ENCODE measurements at regions not wholly inside any gene's neighbourhood (a gene's known extent, or its start where the extent isn't known, plus 50 kb on each side); places are given as distances from the start of the nearest gene placed in this dataset.
"Not testable (repeated sequence)": the region's sequence is repeated elsewhere in the genome, so short reads cannot be mapped to it uniquely, and the experiment has no call there.

DNA sequence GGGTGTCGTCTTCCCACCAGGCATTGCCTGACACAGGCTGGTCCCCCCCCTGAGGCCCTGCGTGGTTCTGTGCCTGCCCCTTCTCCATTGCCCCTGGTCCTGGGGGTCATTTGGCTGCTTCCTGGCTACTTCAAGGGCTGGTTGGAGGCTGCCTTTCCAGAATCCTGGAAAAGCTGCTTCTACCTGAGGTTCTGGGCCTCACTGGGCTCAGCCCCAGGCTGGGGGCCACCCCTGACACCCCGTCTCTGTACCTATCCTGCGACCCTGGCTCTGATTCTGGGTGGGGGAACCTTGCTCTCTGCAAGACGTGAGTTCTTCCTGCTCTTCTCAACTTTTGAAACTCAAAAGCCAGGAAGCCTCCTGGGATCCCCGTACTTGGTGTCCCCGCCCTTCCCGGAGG, 149.3 kb upstream of the PTPN1 start:
- no peak for DNase-seq (ENCODE audit: low read depth)

GRCh38 chr20:50362177-50362576, 148.0 kb upstream of the PTPN1 start:
- DNase-seq (ENCODE audit: low read depth): not testable (repeated sequence)

DNA sequence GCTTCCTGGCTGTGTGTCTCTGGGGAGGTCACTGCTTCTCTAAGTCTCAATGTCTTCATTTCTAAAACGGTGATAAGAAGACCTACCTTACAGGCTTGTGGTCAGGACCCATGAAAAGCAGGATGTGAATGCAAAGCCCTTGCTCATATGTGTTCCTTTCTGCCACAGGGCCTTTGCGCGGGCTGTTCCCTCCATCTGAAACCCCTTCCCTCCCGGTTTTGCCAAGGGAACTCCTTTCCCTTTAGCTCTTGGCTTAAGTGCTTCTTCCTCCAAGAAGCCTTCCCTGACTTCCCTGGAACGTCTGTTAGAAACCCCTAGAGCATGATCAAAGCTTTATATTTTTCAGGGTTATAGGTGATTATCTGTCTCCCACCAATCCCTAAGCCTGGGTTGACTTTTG, 147.2 kb upstream of the PTPN1 start:
- DNase-seq (ENCODE audit: low read depth): no peak

- no peak for DNase-seq (ENCODE audit: low read depth)
Measured at GRCh38 chr20:50363479-50363878, 146.7 kb upstream of the PTPN1 start.

DNA sequence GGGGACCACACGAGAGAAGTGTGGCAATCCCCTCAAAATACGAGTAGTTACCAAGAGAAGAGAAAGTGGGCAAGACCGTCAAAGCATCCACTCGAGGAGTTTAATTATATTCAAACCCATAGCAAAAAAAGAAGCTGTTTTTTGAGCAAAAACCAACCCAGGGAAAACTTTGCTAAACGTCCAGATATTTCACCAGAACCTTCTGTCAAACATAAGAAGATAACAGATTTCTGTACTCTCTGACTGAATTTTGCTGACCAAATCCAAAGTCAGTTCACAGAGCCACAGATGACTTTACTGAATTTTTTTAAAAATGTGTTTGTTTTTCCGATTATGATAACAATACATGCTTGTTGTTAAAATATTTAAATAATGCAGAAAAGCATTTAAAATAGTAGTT, 145.6 kb upstream of the PTPN1 start:
- DNase-seq (ENCODE audit: low read depth): no peak

DNA sequence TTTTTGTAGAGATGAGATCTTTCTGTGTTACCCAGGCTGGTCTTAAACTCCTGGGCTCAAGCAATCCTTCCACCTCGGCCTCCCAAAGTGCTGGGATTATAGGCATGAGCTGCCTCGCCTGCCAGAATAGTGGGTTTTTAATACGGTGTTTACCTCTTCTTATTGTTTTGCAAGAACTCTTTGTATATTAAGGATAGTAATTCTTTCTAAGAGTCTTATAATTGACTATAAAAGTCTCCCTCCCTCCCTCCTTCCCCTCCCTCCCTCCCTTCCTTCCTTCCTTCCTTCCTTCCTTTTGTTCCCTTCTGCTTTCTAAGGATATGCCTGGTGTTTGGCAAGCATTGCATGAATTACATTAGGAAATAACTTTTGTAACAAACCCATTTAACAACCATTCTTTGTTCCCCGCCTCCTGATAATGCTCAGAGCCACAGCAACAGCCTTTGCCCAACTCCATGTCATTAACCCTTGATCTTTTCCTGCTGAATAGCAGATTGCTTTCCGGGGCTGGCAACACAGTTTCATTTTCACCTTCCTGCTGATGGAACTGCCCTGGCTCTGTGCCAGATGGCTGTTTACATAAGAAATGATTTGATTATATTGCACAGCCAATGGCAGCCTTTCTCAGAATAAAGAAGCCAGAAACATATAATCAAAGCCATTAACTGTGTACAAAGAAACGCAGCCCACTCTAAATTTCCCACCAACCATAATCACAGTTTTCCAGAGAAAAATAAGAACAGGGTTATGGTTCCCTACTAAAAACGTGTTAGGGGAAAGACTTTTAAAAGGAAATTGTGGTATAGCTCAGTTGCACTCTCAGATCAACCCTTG, 143.7 kb upstream of the PTPN1 start:
- no peak for DNase-seq (ENCODE audit: low read depth)

GRCh38 chr20:50367104-50367674, 143.0 kb upstream of the PTPN1 start:
- no peak for DNase-seq (ENCODE audit: low read depth)

GRCh38 chr20:50367739-50368375, 142.3 kb upstream of the PTPN1 start:
- no peak for DNase-seq (ENCODE audit: low read depth)

DNA sequence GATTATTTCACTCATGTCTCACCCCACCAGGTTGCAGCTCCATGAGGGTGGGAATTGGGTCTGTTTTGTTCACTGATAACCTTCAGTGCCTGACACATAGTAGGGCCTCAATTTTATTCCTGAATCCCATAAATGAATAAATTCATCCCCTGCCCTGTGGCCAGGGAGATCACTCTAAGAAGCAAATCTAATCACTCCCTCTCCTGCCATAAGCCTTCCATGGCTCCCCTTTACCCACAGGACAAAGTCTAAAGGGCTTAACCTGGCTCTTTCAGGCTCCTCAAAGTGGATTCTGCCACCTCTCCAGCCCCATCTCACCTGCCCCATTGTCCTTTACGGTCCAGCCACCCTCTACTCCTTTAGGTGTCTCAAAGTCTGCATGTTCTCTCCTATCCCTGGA, 141.8 kb upstream of the PTPN1 start:
- no peak for DNase-seq (ENCODE audit: low read depth)

GRCh38 chr20:50368813-50369224, 141.4 kb upstream of the PTPN1 start:
- DNase-seq (ENCODE audit: low read depth): no peak

DNA sequence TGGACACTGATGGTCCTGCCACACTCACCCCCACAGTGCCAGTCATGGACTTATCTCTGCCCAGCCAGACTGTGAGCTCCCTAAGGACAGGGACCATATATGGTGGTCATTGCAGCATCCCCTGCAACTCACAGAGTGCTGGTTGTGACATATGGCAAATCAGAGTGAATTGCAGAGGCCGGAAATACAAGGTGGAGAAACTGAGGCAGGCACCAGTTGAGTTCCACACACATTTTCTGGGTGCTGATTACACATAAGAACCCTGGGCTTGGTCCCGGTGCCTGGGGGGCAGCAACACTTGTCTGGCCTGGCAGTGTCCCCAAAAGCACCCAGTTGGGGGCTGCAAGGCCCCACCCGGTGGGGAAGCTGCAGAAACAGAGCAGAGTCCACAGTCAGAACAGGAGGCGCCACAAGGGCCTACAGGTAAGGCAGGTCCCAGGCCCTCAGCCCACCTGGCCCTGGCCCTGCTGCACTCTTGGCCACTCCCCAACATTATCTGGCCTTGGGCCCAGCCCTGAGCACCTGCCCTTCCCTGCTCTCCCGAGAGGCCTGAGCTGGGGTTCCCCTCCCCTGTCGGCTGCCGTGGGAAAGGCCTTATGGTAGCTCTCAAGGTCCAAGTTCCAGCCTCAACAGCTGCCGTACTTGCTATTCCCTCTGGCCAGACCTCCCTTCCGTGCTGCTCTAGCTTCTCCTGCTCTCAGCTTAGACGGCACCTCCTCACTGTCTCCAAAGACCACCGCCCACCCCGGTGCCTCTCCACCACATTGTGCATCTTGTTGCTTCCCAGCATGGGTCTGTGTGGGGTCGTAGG, 140.8 kb upstream of the PTPN1 start:
- no peak for DNase-seq (ENCODE audit: low read depth)

- DNase-seq (ENCODE audit: low read depth): no peak
Measured at GRCh38 chr20:50370036-50370566, 140.1 kb upstream of the PTPN1 start.

GRCh38 chr20:50371878-50372769, 138.1 kb upstream of the PTPN1 start:
- DNase-seq (ENCODE audit: low read depth): no peak

- DNase-seq (ENCODE audit: low read depth): no peak
Measured at GRCh38 chr20:50372770-50373088, 137.5 kb upstream of the PTPN1 start.

DNA sequence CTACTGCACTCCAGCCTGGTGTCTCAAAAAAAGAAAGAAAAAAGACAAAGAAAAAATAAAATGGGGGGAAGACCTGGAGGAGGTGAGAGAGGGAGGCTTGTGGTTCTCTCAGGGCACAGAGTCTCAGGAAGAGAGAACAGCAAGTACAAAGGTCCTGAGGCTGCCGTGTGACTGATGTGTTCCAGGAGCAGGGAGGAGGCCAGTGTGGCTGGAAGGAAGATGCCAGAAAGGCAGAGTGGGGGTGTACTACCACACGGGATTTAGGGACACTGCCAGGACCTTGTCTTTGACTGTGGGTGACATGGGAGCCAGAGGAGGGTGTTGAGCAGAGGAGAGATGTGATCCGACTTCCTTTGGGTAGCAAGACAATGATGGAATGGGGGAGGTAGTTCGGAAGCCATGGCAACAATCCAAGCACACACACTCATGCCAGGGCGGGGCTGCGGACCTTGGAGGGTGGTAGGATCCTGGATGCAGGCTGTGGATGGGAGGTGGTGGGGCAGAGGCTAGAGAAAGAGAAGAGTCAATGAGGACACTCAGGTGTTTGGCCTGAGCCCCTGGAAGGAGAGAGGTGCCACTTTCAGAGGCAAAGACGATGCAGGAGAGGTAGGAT, 136.4 kb upstream of the PTPN1 start:
- DNase-seq (ENCODE audit: low read depth): no peak

GRCh38 chr20:50374541-50375078, 135.6 kb upstream of the PTPN1 start:
- no peak for DNase-seq (ENCODE audit: low read depth)

- DNase-seq (ENCODE audit: low read depth): no peak
Measured at GRCh38 chr20:50376179-50376887, 133.8 kb upstream of the PTPN1 start.

- DNase-seq (ENCODE audit: low read depth): no peak
Measured at GRCh38 chr20:50376888-50377459, 133.2 kb upstream of the PTPN1 start.

DNA sequence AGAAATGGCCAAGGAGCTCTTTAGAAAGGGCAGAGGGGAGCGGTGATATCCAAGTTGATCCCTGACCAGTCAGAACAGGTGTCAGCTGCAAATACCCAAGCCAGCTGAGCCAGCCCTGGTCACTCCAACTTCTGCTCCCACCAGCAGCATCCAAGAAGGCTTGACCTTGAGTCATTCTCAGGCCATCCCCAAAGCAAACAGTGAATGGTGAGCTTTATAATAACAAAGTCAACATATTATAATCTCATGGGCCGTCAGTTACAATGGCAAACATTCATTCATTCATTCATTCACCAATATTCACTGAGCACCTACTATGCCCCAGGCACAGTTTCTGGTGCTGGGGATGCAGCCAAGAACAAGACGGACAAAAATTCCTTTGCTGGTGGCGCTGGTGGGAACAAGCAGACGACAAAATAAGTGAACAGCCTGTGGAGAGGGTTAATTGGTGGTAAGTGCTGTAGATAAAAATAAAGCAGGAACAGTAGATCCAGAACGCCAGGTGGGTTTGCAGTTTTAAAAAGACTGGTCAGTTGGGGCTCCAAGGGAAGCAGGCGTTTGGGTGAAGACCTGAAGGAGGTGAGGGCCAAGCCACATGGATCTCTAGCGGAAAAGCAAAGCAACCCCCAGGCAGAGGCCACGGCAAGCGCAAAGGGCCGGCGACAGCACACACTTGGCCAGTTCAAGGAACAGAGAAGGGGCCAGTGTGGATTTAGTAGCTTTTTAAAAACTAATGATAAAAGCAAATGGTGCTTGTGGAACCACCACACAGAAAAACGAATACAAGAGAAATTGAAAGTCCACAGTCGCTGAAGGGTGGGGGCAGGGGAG, 131.8 kb upstream of the PTPN1 start:
- DNase-seq (ENCODE audit: low read depth): no peak

Data from activated T-helper 1 cell treated with Interleukin-2 at 50 U/mL for 16 hours (primary cell).